ENCODE measurements at regions not wholly inside any gene's neighbourhood (a gene's known extent, or its start where the extent isn't known, plus 50 kb on each side); places are given as distances from the start of the nearest gene placed in this dataset.

GRCh38 chr13:109586509-109587346 lies 199.7 kb downstream of the IRS2 start:
- Histone ChIP-seq H3K36me3 (ENCODE audit: control insufficient read depth, insufficient read depth, low read length) (no peaks in the 10 kb centered on the region), H3K4me3 (replicated peaks; ENCODE audit: low read depth, low read length) (no peak overlapping the region), H3K27me3 (replicated peaks; ENCODE audit: control insufficient read depth, insufficient read depth, low read length) (no peaks in the 10 kb centered on the region)
- DNase-seq (ENCODE audit: extremely low read depth, insufficient read length): no peak
- no peak for TF ChIP-seq CTCF (IDR thresholded peaks at IDR 0.05; ENCODE audit: insufficient read depth, low read length, poor library complexity, severe bottlenecking)

GRCh38 chr13:109584844-109585361 lies 201.5 kb downstream of the IRS2 start:
- Histone ChIP-seq H3K27me3 (replicated peaks; ENCODE audit: control insufficient read depth, insufficient read depth, low read length) (no peaks in the 10 kb centered on the region), H3K36me3 (ENCODE audit: control insufficient read depth, insufficient read depth, low read length) (no peaks in the 10 kb centered on the region), H3K4me3 (replicated peaks; ENCODE audit: low read depth, low read length) (no peak overlapping the region)
- no peak for DNase-seq (ENCODE audit: extremely low read depth, insufficient read length)
- no peak for TF ChIP-seq CTCF (IDR thresholded peaks at IDR 0.05; ENCODE audit: insufficient read depth, low read length, poor library complexity, severe bottlenecking)

- Histone ChIP-seq H3K4me3 (replicated peaks; ENCODE audit: low read depth, low read length) (no peak overlapping the region), H3K36me3 (ENCODE audit: control insufficient read depth, insufficient read depth, low read length) (no peaks in the 10 kb centered on the region), H3K27me3 (replicated peaks; ENCODE audit: control insufficient read depth, insufficient read depth, low read length) (no peaks in the 10 kb centered on the region)
- TF ChIP-seq CTCF (IDR thresholded peaks at IDR 0.05; ENCODE audit: insufficient read depth, low read length, poor library complexity, severe bottlenecking): no peak
- no peak for DNase-seq (ENCODE audit: extremely low read depth, insufficient read length)
Measured at GRCh38 chr13:109577191-109577700, 209.1 kb downstream of the IRS2 start.

GRCh38 chr13:109576331-109576813 lies 210.0 kb downstream of the IRS2 start:
- DNase-seq (ENCODE audit: extremely low read depth, insufficient read length): no peak
- Histone ChIP-seq H3K4me3 (replicated peaks; ENCODE audit: low read depth, low read length) (no peak overlapping the region), H3K36me3 (ENCODE audit: control insufficient read depth, insufficient read depth, low read length) (no peaks in the 10 kb centered on the region), H3K27me3 (replicated peaks; ENCODE audit: control insufficient read depth, insufficient read depth, low read length) (no peaks in the 10 kb centered on the region)
- TF ChIP-seq CTCF (IDR thresholded peaks at IDR 0.05; ENCODE audit: insufficient read depth, low read length, poor library complexity, severe bottlenecking): no peak

- Histone ChIP-seq H3K4me3 (replicated peaks; ENCODE audit: low read depth, low read length) (no peak overlapping the region), H3K36me3 (ENCODE audit: control insufficient read depth, insufficient read depth, low read length) (no peaks in the 10 kb centered on the region), H3K27me3 (replicated peaks; ENCODE audit: control insufficient read depth, insufficient read depth, low read length) (no peaks in the 10 kb centered on the region)
- DNase-seq (ENCODE audit: extremely low read depth, insufficient read length): no peak
- no peak for TF ChIP-seq CTCF (IDR thresholded peaks at IDR 0.05; ENCODE audit: insufficient read depth, low read length, poor library complexity, severe bottlenecking)
Measured at GRCh38 chr13:109575821-109576220, 210.6 kb downstream of the IRS2 start.
